Thymus (tissue), 11 donors: ENCODE measurements at regions not wholly inside any gene's neighbourhood (a gene's known extent, or its start where the extent isn't known, plus 50 kb on each side); places are given as distances from the start of the nearest gene placed in this dataset.

Experiments used
- DNase-seq, 9 donors: peaks; one replicate each; pipeline ENCODE4 v3.0.0-alpha.2; 2013; ENCODE audit warnings: low spot score in 9 of 9, low read depth in 6 of 9, missing footprints in 1 of 9
- H3K27ac ChIP-seq, 2 donors: one replicate each; pipeline ENCODE4 v1.5.1; 2013; ENCODE audit warnings: control low read depth in 1 of 2, low read depth in 1 of 2, low read length in 1 of 2, mild to moderate bottlenecking in 1 of 2, moderate library complexity in 1 of 2
- H3K27me3 ChIP-seq, 2 donors: one replicate each; pipeline ENCODE4 v1.5.1; 2013; ENCODE audit warnings: low read length in 1 of 2; ENCODE audit not compliant: control insufficient read depth in 2 of 2, insufficient read depth in 1 of 2
- H3K36me3 ChIP-seq, 2 donors: one replicate each; pipeline ENCODE4 v1.5.1; 2013; ENCODE audit warnings: low read length in 1 of 2, mild to moderate bottlenecking in 1 of 2, moderate library complexity in 1 of 2; ENCODE audit not compliant: control insufficient read depth in 2 of 2, insufficient read depth in 2 of 2
- H3K4me1 ChIP-seq, 2 donors: one replicate each; pipeline ENCODE4 v1.5.1; 2013; ENCODE audit warnings: low read length in 2 of 2; ENCODE audit not compliant: control insufficient read depth in 2 of 2, insufficient read depth in 2 of 2
- H3K4me3 ChIP-seq, 2 donors: one replicate each; pipeline ENCODE4 v1.5.1; 2013; ENCODE audit warnings: low read length in 2 of 2, control low read depth in 1 of 2, mild to moderate bottlenecking in 1 of 2
- H3K9me3 ChIP-seq, 2 donors: one replicate each; pipeline ENCODE4 v1.5.1; 2013; ENCODE audit warnings: low read length in 1 of 2, mild to moderate bottlenecking in 1 of 2; ENCODE audit not compliant: control insufficient read depth in 2 of 2, insufficient read depth in 1 of 2
- WGBS: extraction: QIAGEN DNeasy Blood & Tissue Kit; methylation state at CpG from one replicate; pipeline ENCODE4 v1.1.7; 2013; 5-methylcytosine and 5-hydroxymethylcytosine counted together
- donor health status: healthy.

GRCh38 chr22:48959496-48959895, 868.2 kb downstream of the BRD1 start:
- Histone ChIP-seq H3K27ac (no peak overlapping the region), H3K4me1 (no peaks in the 10 kb centered on the region), H3K9me3 (no peaks in the 10 kb centered on the region), H3K36me3 (no peaks in the 10 kb centered on the region), H3K27me3 (no peaks in the 10 kb centered on the region), H3K4me3 (no peak overlapping the region)
- WGBS = 91% methylated on average over 8 of the region's 8 CpGs
- no peak for DNase-seq

GRCh38 chr22:48957987-48958321, 869.7 kb downstream of the BRD1 start:
- H3K4me3 ChIP-seq = no peak overlapping the region
- 94% methylated on average over 5 of the region's 5 CpGs for WGBS
- DNase-seq = no peak

GRCh38 chr22:48957311-48957986, 870.2 kb downstream of the BRD1 start:
- DNase-seq = no peak
- Histone ChIP-seq H3K4me1 (no peaks in the 10 kb centered on the region), H3K36me3 (no peaks in the 10 kb centered on the region), H3K9me3 (no peaks in the 10 kb centered on the region), H3K4me3 (no peak overlapping the region), H3K27ac (no peak overlapping the region), H3K27me3 (no peaks in the 10 kb centered on the region)
- WGBS = 91% methylated on average over 21 of the region's 21 CpGs

More at GRCh38 chr22:48957987-48958321, 869.7 kb downstream of the BRD1 start:
- no peaks in the 10 kb centered on the region for H3K27me3 ChIP-seq
- no peaks in the 10 kb centered on the region for H3K36me3 ChIP-seq
- no peaks in the 10 kb centered on the region for H3K4me1 ChIP-seq
- H3K27ac ChIP-seq = no peak overlapping the region
- H3K9me3 ChIP-seq = no peaks in the 10 kb centered on the region

DNA sequence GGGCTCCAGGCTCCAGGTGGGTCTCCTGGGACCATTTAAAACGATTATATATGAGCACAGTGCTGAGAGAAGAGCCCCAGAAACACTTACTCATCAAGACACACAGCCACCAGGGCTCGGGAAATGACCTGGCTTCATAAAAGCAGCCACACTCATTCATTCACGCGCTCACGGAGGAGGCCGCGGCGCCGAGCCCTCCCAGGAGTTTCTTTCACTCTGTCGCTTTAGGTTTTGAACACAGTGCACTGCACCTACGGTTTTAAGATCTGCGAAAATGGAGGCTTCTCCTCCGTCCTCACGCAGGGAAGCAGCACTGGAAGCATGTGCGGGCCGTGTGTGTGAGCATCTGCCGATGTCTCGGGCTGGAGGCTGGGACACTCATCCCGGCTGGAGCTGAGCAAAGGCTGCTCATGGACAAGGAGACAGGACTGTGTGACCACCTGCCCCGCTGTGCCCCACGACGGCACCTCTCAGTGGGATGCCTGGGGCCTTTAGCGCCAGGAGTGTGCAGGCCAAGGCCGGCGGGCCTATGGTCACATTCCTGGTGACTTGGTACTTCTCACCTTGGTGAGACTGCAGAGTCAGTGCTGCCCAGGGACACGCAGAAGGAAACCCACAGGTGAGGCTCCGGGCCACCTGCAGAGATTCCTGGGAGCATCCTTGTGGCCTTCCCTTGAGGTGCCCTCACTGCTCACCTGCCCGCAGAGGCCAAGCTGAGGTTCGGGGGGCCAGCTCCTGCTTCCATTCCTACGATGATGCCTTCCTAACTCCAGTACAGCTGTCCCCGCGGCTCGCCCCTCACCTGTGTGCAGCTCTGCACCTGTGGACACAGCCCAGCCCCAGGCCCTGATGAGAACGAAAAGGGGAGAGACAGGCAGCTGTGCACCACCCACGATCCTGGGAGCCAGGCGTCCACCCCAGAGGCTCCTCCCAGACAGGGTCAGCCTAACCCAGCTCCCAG, 872.0 kb downstream of the BRD1 start:
- Histone ChIP-seq H3K9me3 (no peaks in the 10 kb centered on the region), H3K36me3 (no peaks in the 10 kb centered on the region), H3K27ac (no peak overlapping the region), H3K4me1 (no peaks in the 10 kb centered on the region), H3K27me3 (no peaks in the 10 kb centered on the region), H3K4me3 (no peak overlapping the region)
- DNase-seq = no peak
- WGBS = 88% methylated on average over 36 of the region's 36 CpGs

DNA sequence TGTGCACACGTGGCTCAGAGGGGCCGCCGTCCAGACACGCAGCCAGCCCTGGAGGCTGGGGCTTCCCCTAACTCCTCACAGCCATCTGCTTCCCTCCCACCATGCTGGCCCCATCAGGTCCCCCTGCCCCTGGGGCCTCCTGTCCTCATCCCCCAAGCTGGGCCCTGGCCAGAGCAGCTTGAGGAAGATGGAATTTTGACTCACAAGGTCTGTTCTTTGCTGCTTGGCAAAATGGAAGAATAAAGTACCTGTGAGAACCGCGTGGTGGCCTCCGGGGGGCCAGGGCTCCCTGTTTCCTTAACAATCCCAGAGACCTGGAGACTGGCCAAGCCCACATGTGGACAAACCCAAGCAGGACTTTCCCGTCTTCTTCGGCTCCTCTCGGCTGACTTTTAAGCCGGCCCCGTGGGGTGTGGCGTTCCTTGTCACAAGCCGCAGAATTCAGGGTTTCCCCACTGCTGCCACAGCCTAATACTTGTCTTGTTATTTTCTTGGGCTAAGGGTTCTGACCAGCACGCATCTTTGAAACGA, 872.8 kb downstream of the BRD1 start:
- WGBS = 85% methylated on average over 16 of the region's 16 CpGs
- Histone ChIP-seq H3K36me3 (no peaks in the 10 kb centered on the region), H3K4me3 (no peak overlapping the region), H3K27ac (no peak overlapping the region), H3K9me3 (no peaks in the 10 kb centered on the region), H3K27me3 (no peaks in the 10 kb centered on the region), H3K4me1 (no peaks in the 10 kb centered on the region)
- DNase-seq = peak in 2 of 9 donors; percentile 6 to 31

GRCh38 chr22:48953830-48954229, 873.8 kb downstream of the BRD1 start:
- Histone ChIP-seq H3K4me1 (no peaks in the 10 kb centered on the region), H3K27me3 (no peaks in the 10 kb centered on the region), H3K4me3 (no peak overlapping the region), H3K9me3 (no peaks in the 10 kb centered on the region), H3K36me3 (no peaks in the 10 kb centered on the region), H3K27ac (no peak overlapping the region)
- no peak for DNase-seq
- 92% methylated on average over 11 of the region's 11 CpGs for WGBS

GRCh38 chr22:48953103-48953720, 874.5 kb downstream of the BRD1 start:
- Histone ChIP-seq H3K4me3 (no peak overlapping the region), H3K9me3 (no peaks in the 10 kb centered on the region), H3K4me1 (no peaks in the 10 kb centered on the region), H3K36me3 (no peaks in the 10 kb centered on the region), H3K27ac (no peak overlapping the region), H3K27me3 (no peaks in the 10 kb centered on the region)
- DNase-seq = no peak
- WGBS = 88% methylated on average over 11 of the region's 11 CpGs

DNA sequence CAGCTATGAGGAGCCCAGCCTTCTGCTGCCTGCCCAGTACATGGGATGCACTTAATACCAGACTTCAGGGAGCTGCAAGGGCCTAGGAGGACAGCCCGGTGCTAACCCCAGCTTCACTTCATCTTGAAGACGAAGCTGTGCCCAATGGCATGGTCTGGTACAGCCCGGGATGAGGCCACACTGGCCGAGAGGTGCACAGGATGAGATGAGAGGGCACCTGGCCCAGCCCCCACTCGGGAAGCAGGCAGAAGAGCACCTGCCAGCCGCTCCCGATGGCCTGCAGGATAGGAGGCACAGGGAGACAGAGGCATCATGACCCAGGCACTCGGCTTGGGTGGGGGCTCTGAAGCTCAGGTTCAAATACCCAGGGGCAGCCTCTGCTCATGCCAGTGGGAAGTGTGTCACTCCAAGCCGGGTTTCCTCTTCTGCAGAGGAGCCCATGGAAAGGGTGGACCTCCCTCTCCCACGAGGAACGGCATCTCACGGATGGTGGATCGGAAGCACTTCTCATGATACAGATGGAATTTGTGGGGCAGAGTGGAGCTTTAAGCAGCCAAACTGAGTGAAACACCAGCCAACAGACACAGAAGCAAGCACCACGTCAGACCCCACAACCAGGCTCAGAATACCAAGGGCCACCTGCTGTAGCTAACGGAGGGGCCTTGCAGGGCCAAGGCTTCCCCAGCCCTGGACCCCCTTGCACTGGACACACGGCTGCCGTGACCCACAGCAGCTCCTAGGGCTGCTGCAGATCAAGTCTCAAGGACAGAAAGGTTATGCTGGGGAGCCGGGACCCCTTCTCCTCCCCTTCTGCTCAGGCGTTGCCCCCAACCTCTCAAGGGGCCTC, 875.2 kb downstream of the BRD1 start:
- Histone ChIP-seq H3K4me1 (no peaks in the 10 kb centered on the region), H3K4me3 (no peak overlapping the region), H3K27me3 (no peaks in the 10 kb centered on the region), H3K9me3 (no peaks in the 10 kb centered on the region), H3K36me3 (no peaks in the 10 kb centered on the region), H3K27ac (no peak overlapping the region)
- WGBS = 87% methylated on average over 19 of the region's 19 CpGs
- no peak for DNase-seq
